HCT116 (cell line): ENCODE measurements at regions not wholly inside any gene's neighbourhood (a gene's known extent, or its start where the extent isn't known, plus 50 kb on each side); places are given as distances from the start of the nearest gene placed in this dataset.

Experiments
- EZH2phosphoT487 ChIP-seq: fragments of 200-600 bp; IDR thresholded peaks from 2 replicates; pipeline ENCODE4 v1.6.1; 2018; ENCODE audit warnings: antibody characterized with exemption, borderline replicate concordance
- POLR2A ChIP-seq: IDR thresholded peaks from 2 replicates; pipeline ENCODE4 v1.7.0; 2011; ENCODE audit warnings: borderline replicate concordance; ENCODE audit not compliant: insufficient read depth, insufficient read length; ENCODE audit errors: extremely low read depth
- TCF7L2 ChIP-seq: IDR thresholded peaks from 2 replicates; pipeline ENCODE4 v1.7.0; 2011; ENCODE audit warnings: borderline replicate concordance, inconsistent platforms; ENCODE audit not compliant: insufficient read depth, insufficient read length; ENCODE audit errors: extremely low read depth
- ZFX ChIP-seq: fragments of 450-650 bp; IDR thresholded peaks from 2 replicates; pipeline ENCODE4 v1.6.1; 2017
- ZNF274 ChIP-seq: fragments of 200-500 bp; sonication (Bioruptor generic); IDR thresholded peaks from 2 replicates; pipeline ENCODE4 v1.6.1; 2014; ENCODE audit warnings: mild to moderate bottlenecking, low read depth, low read length, inconsistent platforms
- TF ChIP-seq, protein P1 (sequence below): IDR thresholded peaks from 2 replicates; pipeline ENCODE4 v1.6.1; 2012; ENCODE audit warnings: low read depth
- TF ChIP-seq, protein P2 (sequence below), 3 experiments: fragments of 200-600 bp in 1 of 3; sonication (generic) in 1 of 3; IDR thresholded peaks in 2 of 3; conservative IDR thresholded peaks in 1 of 3; 2 replicates each; pipeline ENCODE4 v1.5.1; 2012 to 2017; ENCODE audit warnings: low read depth in 2 of 3, low read length in 2 of 3, antibody characterized with exemption in 1 of 3, borderline replicate concordance in 1 of 3, control low read depth in 1 of 3, mild to moderate bottlenecking in 1 of 3, mixed read lengths in 1 of 3, mixed run types in 1 of 3, moderate library complexity in 1 of 3; ENCODE audit not compliant: insufficient read depth in 1 of 3
- TF ChIP-seq, protein P3 (sequence below): IDR thresholded peaks from 2 replicates; pipeline ENCODE4 v1.6.1; 2012

DNA sequence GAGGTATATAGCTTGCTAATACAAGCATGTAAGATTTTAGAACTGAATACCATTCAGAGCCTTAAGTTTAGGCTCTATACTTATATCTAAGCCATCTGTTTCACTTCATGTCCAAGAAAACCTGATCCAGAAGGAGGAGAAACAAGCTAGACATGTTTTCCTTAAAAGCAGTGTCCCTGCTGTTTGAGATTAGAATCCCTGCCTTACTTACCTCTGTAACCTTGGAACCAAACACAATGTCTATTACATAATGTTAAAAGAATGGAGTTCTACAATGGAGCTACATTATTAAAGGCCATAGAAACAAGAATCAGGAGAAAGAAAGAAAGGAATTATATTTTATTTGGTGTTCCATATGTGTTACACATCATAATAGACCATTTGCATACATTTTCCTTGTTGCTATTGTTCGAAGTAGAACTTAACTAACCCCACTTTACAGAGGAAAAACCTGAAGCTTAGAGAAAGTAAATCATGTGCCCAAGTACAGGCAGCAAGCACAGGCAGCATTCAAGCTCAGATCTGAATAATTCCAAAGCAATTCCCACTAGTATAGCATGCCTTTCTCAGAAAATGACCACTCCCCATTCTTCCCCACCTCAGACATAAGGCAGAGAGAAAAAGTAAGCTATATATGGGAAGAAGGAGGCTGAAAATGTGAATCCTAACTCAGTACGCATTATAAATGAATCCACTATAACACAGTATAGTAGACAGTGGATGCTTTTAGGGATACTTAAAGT is 380.1 kb upstream of the SPAG17 start (continued):
- TF ChIP-seq, protein P1, sequence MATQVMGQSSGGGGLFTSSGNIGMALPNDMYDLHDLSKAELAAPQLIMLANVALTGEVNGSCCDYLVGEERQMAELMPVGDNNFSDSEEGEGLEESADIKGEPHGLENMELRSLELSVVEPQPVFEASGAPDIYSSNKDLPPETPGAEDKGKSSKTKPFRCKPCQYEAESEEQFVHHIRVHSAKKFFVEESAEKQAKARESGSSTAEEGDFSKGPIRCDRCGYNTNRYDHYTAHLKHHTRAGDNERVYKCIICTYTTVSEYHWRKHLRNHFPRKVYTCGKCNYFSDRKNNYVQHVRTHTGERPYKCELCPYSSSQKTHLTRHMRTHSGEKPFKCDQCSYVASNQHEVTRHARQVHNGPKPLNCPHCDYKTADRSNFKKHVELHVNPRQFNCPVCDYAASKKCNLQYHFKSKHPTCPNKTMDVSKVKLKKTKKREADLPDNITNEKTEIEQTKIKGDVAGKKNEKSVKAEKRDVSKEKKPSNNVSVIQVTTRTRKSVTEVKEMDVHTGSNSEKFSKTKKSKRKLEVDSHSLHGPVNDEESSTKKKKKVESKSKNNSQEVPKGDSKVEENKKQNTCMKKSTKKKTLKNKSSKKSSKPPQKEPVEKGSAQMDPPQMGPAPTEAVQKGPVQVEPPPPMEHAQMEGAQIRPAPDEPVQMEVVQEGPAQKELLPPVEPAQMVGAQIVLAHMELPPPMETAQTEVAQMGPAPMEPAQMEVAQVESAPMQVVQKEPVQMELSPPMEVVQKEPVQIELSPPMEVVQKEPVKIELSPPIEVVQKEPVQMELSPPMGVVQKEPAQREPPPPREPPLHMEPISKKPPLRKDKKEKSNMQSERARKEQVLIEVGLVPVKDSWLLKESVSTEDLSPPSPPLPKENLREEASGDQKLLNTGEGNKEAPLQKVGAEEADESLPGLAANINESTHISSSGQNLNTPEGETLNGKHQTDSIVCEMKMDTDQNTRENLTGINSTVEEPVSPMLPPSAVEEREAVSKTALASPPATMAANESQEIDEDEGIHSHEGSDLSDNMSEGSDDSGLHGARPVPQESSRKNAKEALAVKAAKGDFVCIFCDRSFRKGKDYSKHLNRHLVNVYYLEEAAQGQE: no peak
- TF ChIP-seq EZH2phosphoT487 (no peak), TCF7L2 (no peak), ZNF274 (no peak), ZFX (no peak), POLR2A (no peak)
- TF ChIP-seq, protein P2, sequence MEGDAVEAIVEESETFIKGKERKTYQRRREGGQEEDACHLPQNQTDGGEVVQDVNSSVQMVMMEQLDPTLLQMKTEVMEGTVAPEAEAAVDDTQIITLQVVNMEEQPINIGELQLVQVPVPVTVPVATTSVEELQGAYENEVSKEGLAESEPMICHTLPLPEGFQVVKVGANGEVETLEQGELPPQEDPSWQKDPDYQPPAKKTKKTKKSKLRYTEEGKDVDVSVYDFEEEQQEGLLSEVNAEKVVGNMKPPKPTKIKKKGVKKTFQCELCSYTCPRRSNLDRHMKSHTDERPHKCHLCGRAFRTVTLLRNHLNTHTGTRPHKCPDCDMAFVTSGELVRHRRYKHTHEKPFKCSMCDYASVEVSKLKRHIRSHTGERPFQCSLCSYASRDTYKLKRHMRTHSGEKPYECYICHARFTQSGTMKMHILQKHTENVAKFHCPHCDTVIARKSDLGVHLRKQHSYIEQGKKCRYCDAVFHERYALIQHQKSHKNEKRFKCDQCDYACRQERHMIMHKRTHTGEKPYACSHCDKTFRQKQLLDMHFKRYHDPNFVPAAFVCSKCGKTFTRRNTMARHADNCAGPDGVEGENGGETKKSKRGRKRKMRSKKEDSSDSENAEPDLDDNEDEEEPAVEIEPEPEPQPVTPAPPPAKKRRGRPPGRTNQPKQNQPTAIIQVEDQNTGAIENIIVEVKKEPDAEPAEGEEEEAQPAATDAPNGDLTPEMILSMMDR (IDR thresholded peaks at IDR 0.05 in 2 of 3, conservative IDR thresholded peaks at IDR 0.05 in 1 of 3; ENCODE audit: borderline replicate concordance in 1 of 3, insufficient read depth in 1 of 3, low read depth in 2 of 3, low read length in 2 of 3): no peak
- TF ChIP-seq, protein P3, sequence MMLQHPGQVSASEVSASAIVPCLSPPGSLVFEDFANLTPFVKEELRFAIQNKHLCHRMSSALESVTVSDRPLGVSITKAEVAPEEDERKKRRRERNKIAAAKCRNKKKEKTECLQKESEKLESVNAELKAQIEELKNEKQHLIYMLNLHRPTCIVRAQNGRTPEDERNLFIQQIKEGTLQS: no peak
